ENCODE measurements at regions not wholly inside any gene's neighbourhood (a gene's known extent, or its start where the extent isn't known, plus 50 kb on each side); places are given as distances from the start of the nearest gene placed in this dataset.
"Not testable (repeated sequence)": the region's sequence is repeated elsewhere in the genome, so short reads cannot be mapped to it uniquely, and the experiment has no call there.

GRCh38 chr2:95686056-95686825, 94.4 kb downstream of the TRIM43 start:
- DNase-seq, result peak; percentile 20

GRCh38 chr2:95687852-95688251, 96.1 kb downstream of the TRIM43 start:
- DNase-seq, result not testable (repeated sequence)

GRCh38 chr2:95691210-95691609, 99.4 kb downstream of the TRIM43 start:
- DNase-seq, result not testable (repeated sequence)

GRCh38 chr2:95693071-95693846, 101.5 kb downstream of the TRIM43 start:
- DNase-seq, result not testable (repeated sequence)

GRCh38 chr2:95695613-95696012, 103.8 kb downstream of the TRIM43 start:
- DNase-seq, result no peak

- DNase-seq, result no peak
Observed at GRCh38 chr2:95698146-95698545, 106.3 kb downstream of the TRIM43 start.

GRCh38 chr2:95699201-95700184, 107.7 kb downstream of the TRIM43 start:
- DNase-seq, result not testable (repeated sequence)

GRCh38 chr2:95700519-95700918, 108.7 kb downstream of the TRIM43 start:
- DNase-seq, result no peak

- DNase-seq, result no peak
Observed at GRCh38 chr2:95702471-95702870, 110.7 kb downstream of the TRIM43 start.

GRCh38 chr2:95707161-95707560, 115.4 kb downstream of the TRIM43 start:
- not testable (repeated sequence) for DNase-seq

GRCh38 chr2:95707837-95708236, 116.0 kb downstream of the TRIM43 start:
- no peak for DNase-seq

- no peak for DNase-seq
Observed at GRCh38 chr2:95709831-95710230, 118.0 kb downstream of the TRIM43 start.

- DNase-seq, result not testable (repeated sequence)
Observed at GRCh38 chr2:95713470-95714177, 121.8 kb downstream of the TRIM43 start.

- not testable (repeated sequence) for DNase-seq
Observed at GRCh38 chr2:95714398-95714797, 122.6 kb downstream of the TRIM43 start.

- no peak for DNase-seq
Observed at GRCh38 chr2:95719473-95720060, 127.8 kb downstream of the TRIM43 start.

GRCh38 chr2:95721726-95722125, 129.9 kb downstream of the TRIM43 start:
- DNase-seq, result no peak

GRCh38 chr2:95722131-95722697, 130.4 kb downstream of the TRIM43 start:
- no peak for DNase-seq

- not testable (repeated sequence) for DNase-seq
Observed at GRCh38 chr2:95723627-95724210, 131.9 kb downstream of the TRIM43 start.

- DNase-seq, result not testable (repeated sequence)
Observed at GRCh38 chr2:95725191-95725590, 133.4 kb downstream of the TRIM43 start.

GRCh38 chr2:95725677-95726076, 133.9 kb downstream of the TRIM43 start:
- not testable (repeated sequence) for DNase-seq
